ENCODE measurements at regions not wholly inside any gene's neighbourhood (a gene's known extent, or its start where the extent isn't known, plus 50 kb on each side); places are given as distances from the start of the nearest gene placed in this dataset.

DNA sequence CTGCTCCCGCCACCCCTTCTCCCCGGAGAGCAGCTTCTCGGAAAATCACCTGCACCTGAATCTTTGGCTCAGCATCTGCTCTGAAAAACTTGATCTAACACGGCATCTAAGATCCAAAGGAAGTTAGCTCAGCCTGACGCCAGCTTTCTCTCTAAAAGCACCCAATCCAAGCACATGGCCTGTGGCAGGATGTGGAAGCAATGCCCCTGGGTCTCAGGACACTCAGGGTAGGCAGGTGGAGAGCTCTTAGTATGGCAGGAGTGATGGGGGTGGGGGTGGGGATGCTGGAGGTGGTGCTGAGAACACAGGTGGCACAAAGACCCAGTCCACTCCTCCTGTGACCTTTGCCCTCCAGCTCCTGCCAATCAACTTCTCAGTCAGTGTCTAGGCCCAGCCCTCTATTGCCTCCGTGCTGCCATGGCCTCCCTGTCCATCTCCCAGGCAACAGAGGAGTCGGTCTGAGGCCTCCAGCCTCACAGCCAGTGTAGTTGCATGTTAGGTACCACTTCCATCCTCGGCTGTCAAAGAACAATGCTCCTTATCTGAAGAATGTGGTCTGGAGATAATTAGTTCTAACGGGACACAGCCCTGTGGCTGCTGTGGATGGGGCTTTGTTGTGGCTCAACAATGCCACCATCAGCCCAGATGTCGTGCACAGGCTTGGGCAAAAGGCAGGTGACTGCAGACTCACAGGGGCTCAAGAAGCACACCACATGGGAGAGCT, 180.0 kb upstream of the C14orf180 start:
- TF ChIP-seq, protein P1, sequence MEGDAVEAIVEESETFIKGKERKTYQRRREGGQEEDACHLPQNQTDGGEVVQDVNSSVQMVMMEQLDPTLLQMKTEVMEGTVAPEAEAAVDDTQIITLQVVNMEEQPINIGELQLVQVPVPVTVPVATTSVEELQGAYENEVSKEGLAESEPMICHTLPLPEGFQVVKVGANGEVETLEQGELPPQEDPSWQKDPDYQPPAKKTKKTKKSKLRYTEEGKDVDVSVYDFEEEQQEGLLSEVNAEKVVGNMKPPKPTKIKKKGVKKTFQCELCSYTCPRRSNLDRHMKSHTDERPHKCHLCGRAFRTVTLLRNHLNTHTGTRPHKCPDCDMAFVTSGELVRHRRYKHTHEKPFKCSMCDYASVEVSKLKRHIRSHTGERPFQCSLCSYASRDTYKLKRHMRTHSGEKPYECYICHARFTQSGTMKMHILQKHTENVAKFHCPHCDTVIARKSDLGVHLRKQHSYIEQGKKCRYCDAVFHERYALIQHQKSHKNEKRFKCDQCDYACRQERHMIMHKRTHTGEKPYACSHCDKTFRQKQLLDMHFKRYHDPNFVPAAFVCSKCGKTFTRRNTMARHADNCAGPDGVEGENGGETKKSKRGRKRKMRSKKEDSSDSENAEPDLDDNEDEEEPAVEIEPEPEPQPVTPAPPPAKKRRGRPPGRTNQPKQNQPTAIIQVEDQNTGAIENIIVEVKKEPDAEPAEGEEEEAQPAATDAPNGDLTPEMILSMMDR (IDR thresholded peaks at IDR 0.05; ENCODE audit: poor library complexity, severe bottlenecking) = peak; percentile 32
- TF ChIP-seq, protein P2, sequence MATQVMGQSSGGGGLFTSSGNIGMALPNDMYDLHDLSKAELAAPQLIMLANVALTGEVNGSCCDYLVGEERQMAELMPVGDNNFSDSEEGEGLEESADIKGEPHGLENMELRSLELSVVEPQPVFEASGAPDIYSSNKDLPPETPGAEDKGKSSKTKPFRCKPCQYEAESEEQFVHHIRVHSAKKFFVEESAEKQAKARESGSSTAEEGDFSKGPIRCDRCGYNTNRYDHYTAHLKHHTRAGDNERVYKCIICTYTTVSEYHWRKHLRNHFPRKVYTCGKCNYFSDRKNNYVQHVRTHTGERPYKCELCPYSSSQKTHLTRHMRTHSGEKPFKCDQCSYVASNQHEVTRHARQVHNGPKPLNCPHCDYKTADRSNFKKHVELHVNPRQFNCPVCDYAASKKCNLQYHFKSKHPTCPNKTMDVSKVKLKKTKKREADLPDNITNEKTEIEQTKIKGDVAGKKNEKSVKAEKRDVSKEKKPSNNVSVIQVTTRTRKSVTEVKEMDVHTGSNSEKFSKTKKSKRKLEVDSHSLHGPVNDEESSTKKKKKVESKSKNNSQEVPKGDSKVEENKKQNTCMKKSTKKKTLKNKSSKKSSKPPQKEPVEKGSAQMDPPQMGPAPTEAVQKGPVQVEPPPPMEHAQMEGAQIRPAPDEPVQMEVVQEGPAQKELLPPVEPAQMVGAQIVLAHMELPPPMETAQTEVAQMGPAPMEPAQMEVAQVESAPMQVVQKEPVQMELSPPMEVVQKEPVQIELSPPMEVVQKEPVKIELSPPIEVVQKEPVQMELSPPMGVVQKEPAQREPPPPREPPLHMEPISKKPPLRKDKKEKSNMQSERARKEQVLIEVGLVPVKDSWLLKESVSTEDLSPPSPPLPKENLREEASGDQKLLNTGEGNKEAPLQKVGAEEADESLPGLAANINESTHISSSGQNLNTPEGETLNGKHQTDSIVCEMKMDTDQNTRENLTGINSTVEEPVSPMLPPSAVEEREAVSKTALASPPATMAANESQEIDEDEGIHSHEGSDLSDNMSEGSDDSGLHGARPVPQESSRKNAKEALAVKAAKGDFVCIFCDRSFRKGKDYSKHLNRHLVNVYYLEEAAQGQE (IDR thresholded peaks at IDR 0.05; ENCODE audit: borderline replicate concordance) = no peak
- TF ChIP-seq EZH2 (IDR thresholded peaks at IDR 0.05; ENCODE audit: borderline replicate concordance, insufficient read depth, low read length, poor library complexity, severe bottlenecking) = no peak
